ENCODE measurements at regions not wholly inside any gene's neighbourhood (a gene's known extent, or its start where the extent isn't known, plus 50 kb on each side); places are given as distances from the start of the nearest gene placed in this dataset.
"Not testable (repeated sequence)": the region's sequence is repeated elsewhere in the genome, so short reads cannot be mapped to it uniquely, and the experiment has no call there.

GRCh38 chr1:29550119-29550841, 314.0 kb downstream of the PTPRU start:
- H3K9me3 Mint-ChIP-seq, result no peaks in the 10 kb centered on the region
- no peaks in the 10 kb centered on the region for H3K4me1 Mint-ChIP-seq
- POLR2A ChIA-PET, result no interaction called here

GRCh38 chr1:29549728-29550118, 313.4 kb downstream of the PTPRU start:
- H3K9me3 Mint-ChIP-seq; H3K27ac Mint-ChIP-seq; POLR2A ChIA-PET; H3K4me3 Mint-ChIP-seq; DNase-seq; H3K4me1 Mint-ChIP-seq; H3K27me3 Mint-ChIP-seq; H3K36me3 Mint-ChIP-seq (ENCODE audit: low read depth); CTCF ChIA-PET: not testable (repeated sequence)

More at GRCh38 chr1:29550119-29550841, 314.0 kb downstream of the PTPRU start:
- no peak for DNase-seq
- H3K36me3 Mint-ChIP-seq (ENCODE audit: low read depth), result no peaks in the 10 kb centered on the region
- H3K4me3 Mint-ChIP-seq, result no peak overlapping the region
- H3K27ac Mint-ChIP-seq, result no peak overlapping the region
- CTCF ChIA-PET, result no interaction called here
- H3K27me3 Mint-ChIP-seq, result no peaks in the 10 kb centered on the region

- H3K27me3 Mint-ChIP-seq, result no peaks in the 10 kb centered on the region
- no peak overlapping the region for H3K27ac Mint-ChIP-seq
- no peaks in the 10 kb centered on the region for H3K36me3 Mint-ChIP-seq (ENCODE audit: low read depth)
- ChIA-PET POLR2A (no interaction called here), CTCF (no interaction called here)
- H3K4me3 Mint-ChIP-seq, result no peak overlapping the region
- H3K4me1 Mint-ChIP-seq, result no peaks in the 10 kb centered on the region
- H3K9me3 Mint-ChIP-seq, result no peaks in the 10 kb centered on the region
- no peak for DNase-seq
These were observed 312.7 kb downstream of the PTPRU start for GRCh38 chr1:29549001-29549400.

GRCh38 chr1:29548091-29548490, 311.8 kb downstream of the PTPRU start:
- no peaks in the 10 kb centered on the region for H3K36me3 Mint-ChIP-seq (ENCODE audit: low read depth)
- no peaks in the 10 kb centered on the region for H3K9me3 Mint-ChIP-seq
- CTCF ChIA-PET, result no interaction called here
- no peak overlapping the region for H3K4me3 Mint-ChIP-seq
- H3K27me3 Mint-ChIP-seq, result no peaks in the 10 kb centered on the region
- no peaks in the 10 kb centered on the region for H3K4me1 Mint-ChIP-seq
- no peak overlapping the region for H3K27ac Mint-ChIP-seq
- DNase-seq, result no peak
- POLR2A ChIA-PET, result no interaction called here

- no peaks in the 10 kb centered on the region for H3K36me3 Mint-ChIP-seq (ENCODE audit: low read depth)
- no peak overlapping the region for H3K27ac Mint-ChIP-seq
- DNase-seq, result no peak
- H3K27me3 Mint-ChIP-seq, result no peaks in the 10 kb centered on the region
- CTCF ChIA-PET, result no interaction called here
- H3K9me3 Mint-ChIP-seq, result no peaks in the 10 kb centered on the region
- POLR2A ChIA-PET, result no interaction called here
- H3K4me3 Mint-ChIP-seq, result no peak overlapping the region
- no peaks in the 10 kb centered on the region for H3K4me1 Mint-ChIP-seq
These were observed 311.0 kb downstream of the PTPRU start for GRCh38 chr1:29547300-29547699.

GRCh38 chr1:29546496-29546895, 310.2 kb downstream of the PTPRU start:
- Mint-ChIP-seq H3K36me3 (ENCODE audit: low read depth) (no peaks in the 10 kb centered on the region), H3K27ac (no peak overlapping the region), H3K27me3 (no peaks in the 10 kb centered on the region), H3K4me1 (no peaks in the 10 kb centered on the region), H3K4me3 (no peak overlapping the region), H3K9me3 (no peaks in the 10 kb centered on the region)
- POLR2A ChIA-PET, result no interaction called here
- no peak for DNase-seq
- CTCF ChIA-PET, result no interaction called here

- H3K36me3 Mint-ChIP-seq (ENCODE audit: low read depth), result no peaks in the 10 kb centered on the region
- H3K27ac Mint-ChIP-seq, result no peak overlapping the region
- CTCF ChIA-PET, result no interaction called here
These were observed 308.1 kb downstream of the PTPRU start for GRCh38 chr1:29544406-29544805.

GRCh38 chr1:29543586-29543985, 307.3 kb downstream of the PTPRU start:
- POLR2A ChIA-PET, result no interaction called here
- Mint-ChIP-seq H3K4me1 (no peaks in the 10 kb centered on the region), H3K4me3 (no peak overlapping the region), H3K27ac (no peak overlapping the region), H3K36me3 (ENCODE audit: low read depth) (no peaks in the 10 kb centered on the region), H3K27me3 (no peaks in the 10 kb centered on the region), H3K9me3 (no peaks in the 10 kb centered on the region)
- CTCF ChIA-PET, result no interaction called here
- DNase-seq, result no peak

More at GRCh38 chr1:29544406-29544805, 308.1 kb downstream of the PTPRU start:
- Mint-ChIP-seq H3K4me1 (no peaks in the 10 kb centered on the region), H3K27me3 (no peaks in the 10 kb centered on the region), H3K4me3 (no peak overlapping the region), H3K9me3 (no peaks in the 10 kb centered on the region)
- POLR2A ChIA-PET, result no interaction called here
- no peak for DNase-seq

GRCh38 chr1:29542548-29542947, 306.2 kb downstream of the PTPRU start:
- ChIA-PET POLR2A (no interaction called here), CTCF (no interaction called here)
- Mint-ChIP-seq H3K27ac (no peak overlapping the region), H3K4me1 (no peaks in the 10 kb centered on the region), H3K27me3 (no peaks in the 10 kb centered on the region), H3K36me3 (ENCODE audit: low read depth) (no peaks in the 10 kb centered on the region), H3K9me3 (no peaks in the 10 kb centered on the region), H3K4me3 (no peak overlapping the region)
- DNase-seq, result no peak

- H3K36me3 Mint-ChIP-seq (ENCODE audit: low read depth), result no peaks in the 10 kb centered on the region
- no peaks in the 10 kb centered on the region for H3K4me1 Mint-ChIP-seq
- no peaks in the 10 kb centered on the region for H3K9me3 Mint-ChIP-seq
- CTCF ChIA-PET, result no interaction called here
- no peak overlapping the region for H3K27ac Mint-ChIP-seq
- no peaks in the 10 kb centered on the region for H3K27me3 Mint-ChIP-seq
- POLR2A ChIA-PET, result no interaction called here
- no peak overlapping the region for H3K4me3 Mint-ChIP-seq
- DNase-seq, result no peak
These were observed 305.3 kb downstream of the PTPRU start for GRCh38 chr1:29541631-29542030.

- H3K27ac Mint-ChIP-seq, result no peak overlapping the region
- no peaks in the 10 kb centered on the region for H3K9me3 Mint-ChIP-seq
- H3K4me3 Mint-ChIP-seq, result no peak overlapping the region
- H3K36me3 Mint-ChIP-seq (ENCODE audit: low read depth), result no peaks in the 10 kb centered on the region
- no peak for DNase-seq
- POLR2A ChIA-PET, result no interaction called here
- no peaks in the 10 kb centered on the region for H3K4me1 Mint-ChIP-seq
- no peaks in the 10 kb centered on the region for H3K27me3 Mint-ChIP-seq
- CTCF ChIA-PET, result no interaction called here
These were observed 304.6 kb downstream of the PTPRU start for GRCh38 chr1:29540801-29541357.

- ChIA-PET CTCF (no interaction called here), POLR2A (no interaction called here)
- Mint-ChIP-seq H3K27me3 (no peaks in the 10 kb centered on the region), H3K36me3 (ENCODE audit: low read depth) (no peaks in the 10 kb centered on the region), H3K4me3 (no peak overlapping the region), H3K9me3 (no peaks in the 10 kb centered on the region), H3K4me1 (no peaks in the 10 kb centered on the region), H3K27ac (no peak overlapping the region)
- no peak for DNase-seq
These were observed 303.6 kb downstream of the PTPRU start for GRCh38 chr1:29539971-29540370.

GRCh38 chr1:29538586-29538985, 302.3 kb downstream of the PTPRU start:
- Mint-ChIP-seq H3K4me1 (no peaks in the 10 kb centered on the region), H3K27ac (no peak overlapping the region), H3K4me3 (no peak overlapping the region)

GRCh38 chr1:29532751-29533150, 296.4 kb downstream of the PTPRU start:
- no peak for DNase-seq
- Mint-ChIP-seq H3K4me3 (no peak overlapping the region), H3K27ac (no peak overlapping the region), H3K36me3 (ENCODE audit: low read depth) (no peaks in the 10 kb centered on the region), H3K4me1 (no peaks in the 10 kb centered on the region), H3K27me3 (no peaks in the 10 kb centered on the region), H3K9me3 (peaks cover 11% of the 10 kb centered on the region)
- POLR2A ChIA-PET, result no interaction called here
- CTCF ChIA-PET, result no interaction called here

More at GRCh38 chr1:29538586-29538985, 302.3 kb downstream of the PTPRU start:
- Mint-ChIP-seq H3K9me3 (no peaks in the 10 kb centered on the region), H3K36me3 (ENCODE audit: low read depth) (no peaks in the 10 kb centered on the region), H3K27me3 (no peaks in the 10 kb centered on the region)
- POLR2A ChIA-PET, result no interaction called here
- CTCF ChIA-PET, result no interaction called here
- no peak for DNase-seq
